ENCODE measurements at regions not wholly inside any gene's neighbourhood (a gene's known extent, or its start where the extent isn't known, plus 50 kb on each side); places are given as distances from the start of the nearest gene placed in this dataset.

DNA sequence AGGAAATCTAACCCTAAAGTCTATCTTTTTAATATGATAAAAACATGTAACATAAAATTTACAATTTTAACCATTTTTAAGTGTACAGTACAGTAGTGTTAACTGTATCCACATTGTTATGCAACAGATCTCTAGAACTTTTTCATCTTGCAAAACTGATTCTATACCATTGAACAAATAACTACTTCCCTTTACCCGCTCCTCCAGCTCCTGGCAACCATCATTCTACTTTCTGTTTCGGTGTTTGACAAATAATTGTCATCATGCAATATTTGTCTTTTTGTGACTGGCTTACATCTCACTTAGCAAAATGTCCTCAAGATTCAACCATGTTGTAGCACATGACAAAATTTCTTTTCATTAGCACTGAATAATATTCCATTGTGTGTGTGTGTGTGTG is 203.2 kb downstream of the SIM1 start:
- TF ChIP-seq POLR2AphosphoS5 (IDR thresholded peaks at IDR 0.05) (no peak), POLR2A (IDR thresholded peaks at IDR 0.05) (no peak)
- TF ChIP-seq, protein P1, sequence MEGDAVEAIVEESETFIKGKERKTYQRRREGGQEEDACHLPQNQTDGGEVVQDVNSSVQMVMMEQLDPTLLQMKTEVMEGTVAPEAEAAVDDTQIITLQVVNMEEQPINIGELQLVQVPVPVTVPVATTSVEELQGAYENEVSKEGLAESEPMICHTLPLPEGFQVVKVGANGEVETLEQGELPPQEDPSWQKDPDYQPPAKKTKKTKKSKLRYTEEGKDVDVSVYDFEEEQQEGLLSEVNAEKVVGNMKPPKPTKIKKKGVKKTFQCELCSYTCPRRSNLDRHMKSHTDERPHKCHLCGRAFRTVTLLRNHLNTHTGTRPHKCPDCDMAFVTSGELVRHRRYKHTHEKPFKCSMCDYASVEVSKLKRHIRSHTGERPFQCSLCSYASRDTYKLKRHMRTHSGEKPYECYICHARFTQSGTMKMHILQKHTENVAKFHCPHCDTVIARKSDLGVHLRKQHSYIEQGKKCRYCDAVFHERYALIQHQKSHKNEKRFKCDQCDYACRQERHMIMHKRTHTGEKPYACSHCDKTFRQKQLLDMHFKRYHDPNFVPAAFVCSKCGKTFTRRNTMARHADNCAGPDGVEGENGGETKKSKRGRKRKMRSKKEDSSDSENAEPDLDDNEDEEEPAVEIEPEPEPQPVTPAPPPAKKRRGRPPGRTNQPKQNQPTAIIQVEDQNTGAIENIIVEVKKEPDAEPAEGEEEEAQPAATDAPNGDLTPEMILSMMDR (IDR thresholded peaks at IDR 0.05): no peak
- 80% methylated on average over 2 of the region's 2 CpGs for WGBS
- DNase-seq (ENCODE audit: low spot score): no peak

DNA sequence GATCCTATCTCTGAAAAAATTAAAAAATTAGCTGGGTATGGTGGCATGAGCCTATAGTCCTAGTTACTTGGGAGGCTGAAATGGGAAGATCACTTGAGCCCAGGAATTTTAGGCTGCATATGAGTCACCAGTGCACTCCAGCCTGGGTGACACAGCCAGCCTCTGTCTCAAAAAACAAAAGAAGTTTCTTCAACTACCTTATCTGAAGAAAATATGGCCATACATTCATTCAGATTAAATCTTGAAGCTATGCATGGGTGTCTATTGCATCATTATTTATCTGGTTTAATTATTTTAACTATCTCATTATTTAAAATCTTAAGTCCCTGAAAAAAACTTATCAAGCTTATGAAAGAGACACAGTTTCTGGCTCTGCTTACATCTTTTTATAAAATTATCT is 204.1 kb downstream of the SIM1 start:
- intact Hi-C loops (cut with DNase I): no loop called here
- H3K27ac ChIP-seq: no peak overlapping the region

More for the DNA sequence above, 203.2 kb downstream of the SIM1 start:
- Histone ChIP-seq H3K4me3 (no peak overlapping the region), H3K4me1 (replicated peaks) (no peaks in the 10 kb centered on the region), H3K36me3 (no peaks in the 10 kb centered on the region), H3K9me3 (no peaks in the 10 kb centered on the region), H3K27me3 (replicated peaks; ENCODE audit: insufficient read depth) (no peaks in the 10 kb centered on the region), H3K27ac (no peak overlapping the region)
- intact Hi-C loops (cut with DNase I): no loop called here

DNA sequence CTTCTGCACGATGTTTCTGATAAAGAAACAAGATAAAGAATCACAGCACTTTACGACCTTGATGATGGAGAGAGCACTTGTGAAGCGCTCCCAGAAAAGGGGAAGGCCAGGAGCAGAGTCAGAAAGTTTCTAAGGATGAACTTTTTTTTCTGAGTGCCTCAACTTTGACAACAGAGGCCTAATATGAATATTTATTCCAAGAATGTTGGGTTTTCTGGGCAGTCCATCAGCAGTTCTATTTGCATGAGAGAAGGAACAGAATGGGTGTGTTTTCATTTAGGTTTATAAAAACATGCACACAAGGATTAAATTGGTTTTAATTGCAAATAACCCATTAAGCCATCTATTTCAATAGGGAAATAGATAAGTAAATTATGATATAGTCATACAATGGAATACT is 204.9 kb downstream of the SIM1 start:
- Histone ChIP-seq H3K36me3 (no peaks in the 10 kb centered on the region), H3K4me1 (replicated peaks) (no peaks in the 10 kb centered on the region), H3K4me3 (no peak overlapping the region), H3K9me3 (no peaks in the 10 kb centered on the region), H3K27me3 (replicated peaks; ENCODE audit: insufficient read depth) (no peaks in the 10 kb centered on the region), H3K27ac (no peak overlapping the region)
- 47% methylated on average over 3 of the region's 3 CpGs for WGBS
- TF ChIP-seq POLR2A (IDR thresholded peaks at IDR 0.05): no peak
- TF ChIP-seq, protein P1 (IDR thresholded peaks at IDR 0.05): no peak
- DNase-seq (ENCODE audit: low spot score): no peak
- intact Hi-C loops (cut with DNase I): no loop called here

More for the DNA sequence above, 204.1 kb downstream of the SIM1 start:
- H3K9me3 ChIP-seq: no peaks in the 10 kb centered on the region
- TF ChIP-seq POLR2AphosphoS5 (IDR thresholded peaks at IDR 0.05) (no peak), POLR2A (IDR thresholded peaks at IDR 0.05) (no peak)
- TF ChIP-seq, protein P1 (IDR thresholded peaks at IDR 0.05): no peak
- H3K36me3 ChIP-seq: no peaks in the 10 kb centered on the region
- no peak for DNase-seq (ENCODE audit: low spot score)
- H3K4me3 ChIP-seq: no peak overlapping the region
- H3K27me3 ChIP-seq (replicated peaks; ENCODE audit: insufficient read depth): no peaks in the 10 kb centered on the region
- H3K4me1 ChIP-seq (replicated peaks): no peaks in the 10 kb centered on the region

DNA sequence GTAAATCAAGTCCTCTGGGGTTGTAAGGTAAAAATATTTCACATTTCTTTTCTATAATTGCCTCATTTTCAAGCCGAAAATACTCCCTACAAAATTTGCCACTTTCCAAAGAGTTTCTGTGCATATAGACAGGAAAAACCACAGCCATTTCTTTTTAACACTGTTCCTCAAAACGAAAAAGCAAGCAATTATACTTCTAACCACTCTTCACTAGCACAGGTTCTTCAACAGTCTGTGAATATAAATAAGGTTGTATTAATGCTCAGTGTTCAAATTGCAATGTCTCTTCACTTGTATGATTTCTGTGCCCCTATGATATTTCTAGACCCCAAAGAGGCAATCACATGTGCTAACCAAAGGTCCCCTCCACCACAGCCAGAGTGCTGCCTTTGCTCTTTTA is 206.0 kb downstream of the SIM1 start:
- Histone ChIP-seq H3K27ac (no peak overlapping the region), H3K4me3 (no peak overlapping the region), H3K4me1 (replicated peaks) (no peaks in the 10 kb centered on the region), H3K27me3 (replicated peaks; ENCODE audit: insufficient read depth) (no peaks in the 10 kb centered on the region), H3K36me3 (no peaks in the 10 kb centered on the region), H3K9me3 (no peaks in the 10 kb centered on the region)
- intact Hi-C loops (cut with DNase I): no loop called here
- no peak for TF ChIP-seq POLR2A (IDR thresholded peaks at IDR 0.05)
- no peak for TF ChIP-seq POLR2AphosphoS5 (IDR thresholded peaks at IDR 0.05)
- TF ChIP-seq, protein P1 (IDR thresholded peaks at IDR 0.05): no peak
- DNase-seq (ENCODE audit: low spot score): no peak
- WGBS: 75% methylated on average over 2 of the region's 2 CpGs

DNA sequence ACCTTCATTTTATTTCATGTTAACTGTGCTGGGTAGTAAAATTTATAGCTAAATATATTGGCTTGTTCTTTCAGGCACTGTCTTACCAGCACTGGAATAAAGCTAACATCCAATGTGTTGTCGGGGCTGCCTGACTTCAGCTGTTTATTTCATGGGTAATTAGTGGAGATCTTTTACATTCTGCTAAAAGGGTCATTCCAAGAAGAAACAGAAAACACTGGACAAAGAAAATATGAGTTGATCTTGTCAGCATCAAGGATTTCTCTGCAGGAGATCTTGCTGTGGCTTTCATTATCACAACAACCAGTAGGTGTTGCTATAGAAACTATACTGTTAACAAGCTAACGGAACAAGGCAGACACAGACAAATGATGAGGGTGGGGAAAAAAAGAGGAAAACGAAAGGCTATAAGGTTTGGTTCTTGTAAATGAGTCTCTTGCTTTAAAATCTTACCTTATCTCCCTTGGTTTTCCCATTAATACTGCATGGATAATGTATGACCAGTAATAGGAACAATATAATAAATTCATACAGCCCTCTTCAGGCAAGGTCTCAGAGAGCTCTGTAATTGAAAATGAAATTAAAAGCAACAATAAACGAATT is 206.8 kb downstream of the SIM1 start:
- intact Hi-C loops (cut with DNase I): no loop called here
- Histone ChIP-seq H3K27me3 (replicated peaks; ENCODE audit: insufficient read depth) (no peaks in the 10 kb centered on the region), H3K4me3 (no peak overlapping the region), H3K9me3 (no peaks in the 10 kb centered on the region), H3K27ac (no peak overlapping the region), H3K36me3 (no peaks in the 10 kb centered on the region), H3K4me1 (replicated peaks) (no peaks in the 10 kb centered on the region)
- TF ChIP-seq, protein P1 (IDR thresholded peaks at IDR 0.05): no peak
- no peak for TF ChIP-seq POLR2AphosphoS5 (IDR thresholded peaks at IDR 0.05)
- TF ChIP-seq POLR2A (IDR thresholded peaks at IDR 0.05): no peak
- 18% methylated on average over 4 of the region's 4 CpGs for WGBS
- no peak for DNase-seq (ENCODE audit: low spot score)

Data from prostate gland (tissue), 2 donors.